Activated T-cell treated with anti-CD3 and anti-CD28 coated beads, Interleukin-2, amount 50 U/mL, for 72 hours (primary cell): ENCODE measurements at regions not wholly inside any gene's neighbourhood (a gene's known extent, or its start where the extent isn't known, plus 50 kb on each side); places are given as distances from the start of the nearest gene placed in this dataset.
"Not testable (repeated sequence)": the region's sequence is repeated elsewhere in the genome, so short reads cannot be mapped to it uniquely, and the experiment has no call there.

Experiments
- ATAC-seq, 2 donors: fragments of 150-1000 bp; cut with Tn5 transposase; replicated peaks in 1 of 2; 2 replicates each; pipeline ENCODE4 v1.10.0; 2021; ENCODE audit warnings: moderate library complexity in 2 of 2, mild to moderate bottlenecking in 1 of 2
- DNase-seq, 2 donors: peaks; one replicate each; pipeline ENCODE4 v3.0.0; 2021 to 2022; ENCODE audit warnings: mixed read lengths in 1 of 2
- H3K27ac Mint-ChIP-seq: one replicate; pipeline ENCODE4 v1.8.0; 2022; ENCODE audit warnings: mild to moderate bottlenecking, moderate library complexity, mixed read lengths
- H3K27me3 Mint-ChIP-seq: one replicate; pipeline ENCODE4 v1.8.0; 2022; ENCODE audit warnings: low read depth, mixed read lengths
- H3K36me3 Mint-ChIP-seq, 2 donors: one replicate each; pipeline ENCODE4 v1.8.0; 2022; ENCODE audit warnings: mixed read lengths in 2 of 2, mild to moderate bottlenecking in 1 of 2; ENCODE audit not compliant: insufficient read depth in 2 of 2
- H3K4me1 Mint-ChIP-seq: one replicate; pipeline ENCODE4 v1.8.0; 2022; ENCODE audit warnings: low read depth, mixed read lengths
- H3K4me3 Mint-ChIP-seq, 2 donors: one replicate each; pipeline ENCODE4 v1.8.0; 2022; ENCODE audit warnings: mild to moderate bottlenecking in 2 of 2, mixed read lengths in 2 of 2, moderate library complexity in 2 of 2
- H3K9me3 Mint-ChIP-seq, 2 donors: one replicate each; pipeline ENCODE4 v1.8.0; 2022; ENCODE audit warnings: mixed read lengths in 2 of 2

DNA sequence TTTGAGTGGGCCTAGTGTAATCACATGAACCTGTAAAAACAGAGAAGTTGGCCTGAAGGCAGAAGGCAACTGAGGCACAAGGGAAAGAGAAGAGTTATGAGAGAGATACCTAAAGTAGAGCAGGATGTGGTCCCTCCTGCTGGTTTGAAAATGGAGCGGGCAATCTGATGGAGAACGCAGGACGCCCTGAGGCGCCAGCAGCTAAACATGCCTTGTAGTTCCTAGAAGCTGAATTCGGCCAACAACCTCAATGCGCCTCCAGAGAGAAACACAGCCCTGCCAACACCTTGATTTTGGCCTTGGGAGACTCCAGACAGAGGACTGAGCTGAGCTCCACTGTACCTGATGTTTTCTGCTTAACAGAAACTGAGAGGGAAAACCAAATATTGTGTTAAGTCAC, 469.9 kb downstream of the SOCS6 start:
- DNase-seq (no peak), ATAC-seq (no peak)
- Mint-ChIP-seq H3K4me1 (no peaks in the 10 kb centered on the region), H3K27ac (no peak overlapping the region), H3K4me3 (no peak overlapping the region), H3K9me3 (peaks cover 4 to 7% of the 10 kb centered on the region in 2 donors), H3K36me3 (peaks cover 0 to 2% of the 10 kb centered on the region in 2 donors), H3K27me3 (no peaks in the 10 kb centered on the region)

DNA sequence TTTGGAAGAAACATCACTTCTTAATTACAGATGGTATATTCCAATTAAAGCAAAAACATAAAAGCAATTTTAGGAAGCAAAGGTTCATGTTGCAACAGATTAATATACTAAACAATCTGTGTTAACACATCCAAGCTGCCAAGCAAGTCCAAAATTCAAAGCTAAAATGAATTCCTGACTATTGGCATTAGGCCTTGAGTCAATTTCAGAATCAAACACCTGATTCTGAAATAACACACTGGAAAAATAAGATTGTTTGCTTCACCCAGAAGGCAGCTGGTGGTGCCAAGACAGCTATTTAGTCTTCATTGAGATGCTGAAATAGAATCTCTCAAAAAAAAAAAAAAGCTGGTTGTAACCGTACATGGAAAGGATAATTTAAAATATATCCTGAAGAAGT, 465.6 kb downstream of the SOCS6 start:
- peaks cover 4 to 12% of the 10 kb centered on the region in 2 donors for H3K9me3 Mint-ChIP-seq
- no peak for DNase-seq
- H3K4me1 Mint-ChIP-seq, result no peaks in the 10 kb centered on the region
- no peaks in the 10 kb centered on the region for H3K27me3 Mint-ChIP-seq
- H3K36me3 Mint-ChIP-seq, result peaks cover 0 to 9% of the 10 kb centered on the region in 2 donors
- no peak for ATAC-seq
- H3K4me3 Mint-ChIP-seq, result no peak overlapping the region
- H3K27ac Mint-ChIP-seq, result no peak overlapping the region

DNA sequence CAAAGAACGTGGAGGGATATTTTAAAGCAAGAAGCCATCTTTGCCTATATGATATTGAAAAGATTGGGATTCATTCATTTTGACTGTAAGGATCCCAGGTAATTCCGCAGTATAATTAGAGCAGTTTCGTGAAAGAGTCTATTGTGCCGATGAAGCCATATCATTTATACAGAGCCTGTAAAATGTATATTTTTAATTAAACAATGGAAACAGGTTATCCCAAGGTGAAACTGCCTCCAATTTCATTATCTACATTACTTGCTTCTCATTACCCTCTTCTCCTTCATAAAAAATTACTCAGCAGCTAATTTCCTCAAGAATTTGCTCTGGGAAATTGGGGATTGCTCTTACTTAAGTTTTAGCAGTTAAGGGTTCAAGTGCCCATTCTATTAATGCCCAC, 444.1 kb downstream of the SOCS6 start:
- H3K4me1 Mint-ChIP-seq, result no peaks in the 10 kb centered on the region
- no peak overlapping the region for H3K4me3 Mint-ChIP-seq
- no peak for ATAC-seq
- no peak for DNase-seq
- no peaks in the 10 kb centered on the region for H3K27me3 Mint-ChIP-seq
- H3K27ac Mint-ChIP-seq, result no peak overlapping the region
- H3K36me3 Mint-ChIP-seq, result peaks cover 1 to 3% of the 10 kb centered on the region in 2 donors
- peaks cover 1 to 5% of the 10 kb centered on the region in 2 donors for H3K9me3 Mint-ChIP-seq

DNA sequence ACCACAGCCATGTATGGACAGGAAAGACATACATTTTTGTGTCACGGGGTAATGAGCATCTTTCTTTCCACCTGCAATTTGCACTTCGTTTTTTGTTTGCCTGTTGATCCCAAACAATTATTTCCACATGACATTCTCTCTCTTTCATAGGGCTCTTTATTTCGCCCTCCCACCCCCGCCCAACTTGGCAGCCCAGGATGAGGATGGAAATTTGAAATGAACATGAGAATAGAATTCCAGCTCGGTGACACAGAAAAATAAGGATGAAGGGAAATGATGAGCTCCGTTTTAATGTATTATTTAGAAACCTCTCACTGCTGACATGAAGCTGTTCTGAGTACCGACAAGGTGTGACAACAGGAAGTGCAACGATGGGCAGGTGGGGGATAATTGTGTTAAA, 443.3 kb downstream of the SOCS6 start:
- ATAC-seq (no peak), DNase-seq (no peak)
- no peaks in the 10 kb centered on the region for H3K4me1 Mint-ChIP-seq
- H3K36me3 Mint-ChIP-seq, result peaks cover 1 to 3% of the 10 kb centered on the region in 2 donors
- no peaks in the 10 kb centered on the region for H3K27me3 Mint-ChIP-seq
- H3K9me3 Mint-ChIP-seq, result peaks cover 1 to 5% of the 10 kb centered on the region in 2 donors
- H3K4me3 Mint-ChIP-seq, result no peak overlapping the region
- H3K27ac Mint-ChIP-seq, result no peak overlapping the region

DNA sequence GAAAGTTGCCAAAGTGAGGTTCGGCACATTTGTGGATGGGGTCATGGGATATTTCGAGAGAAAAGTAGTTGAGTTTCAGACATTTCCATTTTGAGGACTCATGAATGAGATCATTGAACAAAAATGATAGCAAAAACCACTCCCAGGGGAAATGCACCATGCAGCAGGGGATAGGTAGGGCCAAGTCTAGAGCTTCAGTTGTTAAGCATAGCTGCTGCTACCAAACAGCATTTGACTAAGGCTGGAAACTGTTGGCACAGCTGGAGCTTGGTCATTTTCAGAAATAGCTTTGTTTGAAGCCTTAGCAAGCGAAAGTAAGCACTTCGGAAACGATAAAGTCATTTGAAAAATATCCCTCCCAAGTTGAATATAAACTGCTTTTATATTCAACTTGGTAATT, 431.8 kb downstream of the SOCS6 start:
- peaks cover 0 to 3% of the 10 kb centered on the region in 2 donors for H3K36me3 Mint-ChIP-seq
- DNase-seq (no peak), ATAC-seq (no peak)
- peaks cover 5 to 7% of the 10 kb centered on the region in 2 donors for H3K9me3 Mint-ChIP-seq
- no peaks in the 10 kb centered on the region for H3K27me3 Mint-ChIP-seq
- no peak overlapping the region for H3K27ac Mint-ChIP-seq
- H3K4me3 Mint-ChIP-seq, result no peak overlapping the region
- no peaks in the 10 kb centered on the region for H3K4me1 Mint-ChIP-seq

DNA sequence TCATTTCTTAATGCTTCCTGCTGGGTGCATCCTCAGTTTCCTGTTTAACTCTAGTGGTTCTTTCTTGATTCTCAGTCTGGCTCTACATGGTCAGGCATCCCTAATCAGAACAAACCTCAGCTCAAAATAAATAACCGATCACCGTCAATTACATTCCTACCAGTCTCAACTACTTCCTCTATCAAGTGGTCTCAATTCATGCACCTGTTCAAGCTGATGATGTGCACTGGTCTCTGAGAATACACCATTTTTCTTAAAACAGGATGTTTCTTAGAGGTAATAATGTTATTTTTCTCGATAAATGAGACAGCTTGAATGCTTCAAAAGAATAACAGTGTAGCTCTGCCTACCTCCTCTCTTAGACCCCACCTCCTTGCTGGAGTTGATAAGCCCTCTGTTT, 420.9 kb downstream of the SOCS6 start:
- no peak for ATAC-seq
- peaks cover 14% of the 10 kb centered on the region for H3K4me1 Mint-ChIP-seq

DNA sequence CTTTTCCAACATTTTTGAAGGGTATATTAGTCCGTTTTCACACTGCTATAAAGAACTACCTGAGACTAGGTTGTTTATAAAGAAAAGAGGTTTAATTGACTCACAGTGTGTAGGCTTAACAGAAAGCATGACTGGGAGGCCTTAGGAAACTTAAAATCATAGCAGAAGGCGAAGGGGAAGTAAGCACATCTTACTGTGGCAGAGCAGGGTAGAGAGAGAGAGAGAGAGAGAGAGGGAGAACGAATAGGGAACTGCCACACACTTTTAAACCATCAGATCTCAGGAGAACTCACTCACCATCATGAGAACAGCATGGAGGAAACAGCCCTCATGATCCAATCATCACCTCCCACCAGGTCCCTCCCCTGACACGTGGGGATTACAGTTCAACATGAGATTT, 420.3 kb downstream of the SOCS6 start:
- Mint-ChIP-seq H3K4me3 (no peak overlapping the region), H3K9me3 (peaks cover 13 to 16% of the 10 kb centered on the region in 2 donors), H3K4me1 (peaks cover 14% of the 10 kb centered on the region), H3K36me3 (peaks cover 6 to 8% of the 10 kb centered on the region in 2 donors), H3K27ac (no peak overlapping the region), H3K27me3 (no peaks in the 10 kb centered on the region)
- ATAC-seq, result no peak
- DNase-seq, result no peak

More for the DNA sequence above, 420.9 kb downstream of the SOCS6 start:
- Mint-ChIP-seq H3K4me3 (no peak overlapping the region), H3K27ac (no peak overlapping the region), H3K27me3 (no peaks in the 10 kb centered on the region), H3K9me3 (peaks cover 13 to 16% of the 10 kb centered on the region in 2 donors), H3K36me3 (peaks cover 6 to 8% of the 10 kb centered on the region in 2 donors)
- no peak for DNase-seq

DNA sequence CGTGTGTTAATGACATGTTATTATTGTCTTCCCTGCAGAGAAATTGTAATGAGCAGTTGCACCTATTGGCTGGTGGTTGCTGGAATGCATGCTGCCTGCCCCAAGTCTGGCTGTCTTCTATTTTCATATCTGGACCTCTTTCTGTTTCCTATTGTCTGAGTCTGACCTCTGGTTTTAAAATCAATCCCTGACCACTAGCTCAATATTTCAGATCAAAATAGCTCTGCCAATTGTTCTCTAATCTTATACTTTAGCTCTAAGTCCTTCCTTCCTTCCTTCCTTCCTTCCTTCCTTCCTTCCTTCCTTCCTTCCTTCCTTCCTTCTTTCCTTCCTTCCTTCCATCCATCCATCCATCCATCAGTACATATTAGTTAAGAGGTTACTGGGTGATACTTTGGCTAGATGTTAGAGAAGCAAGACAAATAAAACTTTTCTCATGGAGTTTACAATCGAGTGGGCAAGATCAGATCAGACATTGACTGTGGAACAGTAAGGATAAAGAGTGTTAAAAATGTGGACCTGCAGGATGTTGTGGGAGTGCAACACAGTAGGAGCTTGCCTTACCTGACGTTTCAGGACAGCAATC, 417.1 kb downstream of the SOCS6 start:
- no peak for DNase-seq
- ATAC-seq, result no peak
- peaks cover 14% of the 10 kb centered on the region for H3K4me1 Mint-ChIP-seq
- H3K4me3 Mint-ChIP-seq, result no peak overlapping the region
- H3K36me3 Mint-ChIP-seq, result peaks cover 4 to 5% of the 10 kb centered on the region in 2 donors
- peaks cover 7 to 9% of the 10 kb centered on the region in 2 donors for H3K9me3 Mint-ChIP-seq
- no peak overlapping the region for H3K27ac Mint-ChIP-seq
- no peaks in the 10 kb centered on the region for H3K27me3 Mint-ChIP-seq

DNA sequence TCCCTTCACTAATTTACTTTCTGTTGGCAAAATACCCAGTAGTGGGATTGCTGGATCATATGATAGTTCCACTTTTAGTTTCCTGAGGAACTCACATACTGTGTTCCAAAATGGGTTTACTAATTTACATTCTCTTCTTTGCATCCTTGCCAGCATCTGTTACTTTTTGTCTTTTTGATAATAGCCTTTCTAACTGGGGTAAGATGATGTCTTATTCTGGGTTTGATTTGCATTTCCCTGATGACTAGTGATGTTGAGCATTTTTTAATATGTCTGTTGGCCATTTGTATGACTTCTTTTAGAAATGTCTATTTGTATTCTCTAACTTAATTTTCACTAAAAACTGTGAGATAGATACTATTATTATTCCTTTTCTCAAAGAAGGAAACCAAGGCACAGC, 411.7 kb downstream of the SOCS6 start:
- Mint-ChIP-seq H3K4me1 (no peaks in the 10 kb centered on the region), H3K9me3 (peaks cover 6 to 11% of the 10 kb centered on the region in 2 donors), H3K36me3 (peaks cover 6% of the 10 kb centered on the region in 2 donors), H3K4me3 (no peak overlapping the region), H3K27ac (no peak overlapping the region), H3K27me3 (no peaks in the 10 kb centered on the region)
- no peak for ATAC-seq
- DNase-seq, result no peak

DNA sequence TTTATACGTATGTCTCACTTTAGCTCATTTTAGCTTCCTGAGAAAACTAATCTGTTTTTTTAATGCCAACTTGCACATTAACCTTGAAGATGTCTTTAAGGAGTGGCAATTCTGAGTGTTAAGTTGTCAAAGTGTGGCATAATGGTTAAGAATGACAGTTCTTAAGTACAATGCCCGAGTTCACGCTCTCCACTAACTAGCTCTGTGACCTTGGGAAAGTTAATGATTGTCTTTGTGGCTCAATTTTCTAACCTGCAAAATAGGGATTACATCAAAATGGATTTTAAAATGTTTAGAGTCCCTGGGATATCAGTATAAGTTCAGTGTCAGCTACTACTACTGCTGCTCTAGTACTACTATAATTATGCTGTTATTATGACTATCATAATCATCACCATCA, 409.7 kb downstream of the SOCS6 start:
- Mint-ChIP-seq H3K4me1 (no peaks in the 10 kb centered on the region), H3K27ac (no peak overlapping the region), H3K36me3 (peaks cover 6% of the 10 kb centered on the region in 2 donors), H3K4me3 (no peak overlapping the region), H3K27me3 (no peaks in the 10 kb centered on the region), H3K9me3 (peaks cover 6 to 11% of the 10 kb centered on the region in 2 donors)
- ATAC-seq (no peak), DNase-seq (no peak)

DNA sequence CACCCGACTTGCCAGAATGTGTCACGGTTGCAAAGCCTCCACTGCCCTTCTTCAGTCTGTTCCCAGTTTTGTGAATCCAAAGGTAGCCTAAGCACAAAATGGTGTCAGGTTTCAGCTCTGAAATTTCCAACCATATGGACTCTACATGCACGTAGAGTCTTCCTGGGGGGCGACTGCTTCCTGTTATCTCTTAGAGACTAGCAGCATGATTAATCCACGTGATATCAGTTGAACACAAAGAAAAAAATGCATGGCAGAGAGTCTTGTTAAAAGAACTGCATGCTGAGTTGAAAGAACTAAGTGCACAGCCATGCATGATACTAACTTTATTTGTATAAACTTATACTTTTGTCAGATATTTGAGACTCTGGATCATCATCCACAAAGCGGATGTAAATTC, 404.4 kb downstream of the SOCS6 start:
- H3K9me3 Mint-ChIP-seq, result peaks cover 8 to 9% of the 10 kb centered on the region in 2 donors
- no peaks in the 10 kb centered on the region for H3K4me1 Mint-ChIP-seq
- no peak overlapping the region for H3K4me3 Mint-ChIP-seq
- no peak for DNase-seq
- no peak for ATAC-seq
- H3K27ac Mint-ChIP-seq, result no peak overlapping the region
- H3K27me3 Mint-ChIP-seq, result no peaks in the 10 kb centered on the region
- H3K36me3 Mint-ChIP-seq, result peaks cover 3 to 6% of the 10 kb centered on the region in 2 donors

DNA sequence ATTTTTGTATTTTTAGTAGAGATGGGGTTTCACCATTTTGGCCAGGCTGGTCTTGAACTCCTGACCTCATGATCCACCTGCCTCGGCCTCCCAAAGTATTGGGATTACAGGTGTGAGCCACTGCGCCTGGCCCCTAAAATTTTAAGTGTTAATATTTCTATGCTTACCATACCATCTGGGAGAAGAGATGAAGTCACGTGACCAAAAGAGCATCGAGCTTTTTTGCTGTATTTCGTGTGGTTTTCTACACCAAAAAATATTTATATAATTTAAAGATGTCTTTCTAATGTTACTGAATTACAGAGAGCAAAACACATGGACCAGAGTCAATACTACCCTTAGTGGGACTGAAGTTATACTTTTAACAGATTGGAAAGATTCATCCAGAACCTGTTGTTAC, 400.9 kb downstream of the SOCS6 start:
- H3K36me3 Mint-ChIP-seq, ATAC-seq, DNase-seq, H3K9me3 Mint-ChIP-seq, H3K4me1 Mint-ChIP-seq, H3K27me3 Mint-ChIP-seq, H3K27ac Mint-ChIP-seq, H3K4me3 Mint-ChIP-seq: not testable (repeated sequence)

DNA sequence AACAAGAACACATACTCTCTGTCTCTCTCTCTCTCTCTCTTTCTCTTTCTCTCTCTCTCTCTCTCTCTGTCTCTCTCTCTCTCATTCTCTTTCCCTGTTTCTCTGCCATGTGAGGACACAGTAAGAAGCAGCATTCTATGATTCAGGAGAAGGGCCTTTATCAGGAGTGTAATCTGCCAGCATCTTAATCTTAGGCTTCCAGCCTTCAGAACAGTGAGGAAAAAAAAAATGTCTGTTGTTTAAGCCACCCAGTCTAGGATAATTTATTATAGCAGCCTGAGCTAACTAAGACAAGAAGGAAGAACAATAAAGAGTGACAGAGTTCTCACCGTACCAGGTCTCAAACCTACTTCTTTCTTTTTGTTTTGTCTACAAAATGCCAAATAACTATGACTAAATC, 399.4 kb downstream of the SOCS6 start:
- Mint-ChIP-seq H3K4me1 (peaks cover 12% of the 10 kb centered on the region), H3K27ac (peak overlapping the region; percentile 16), H3K4me3 (peak overlapping the region in 1 of 2 donors; percentile 10)

DNA sequence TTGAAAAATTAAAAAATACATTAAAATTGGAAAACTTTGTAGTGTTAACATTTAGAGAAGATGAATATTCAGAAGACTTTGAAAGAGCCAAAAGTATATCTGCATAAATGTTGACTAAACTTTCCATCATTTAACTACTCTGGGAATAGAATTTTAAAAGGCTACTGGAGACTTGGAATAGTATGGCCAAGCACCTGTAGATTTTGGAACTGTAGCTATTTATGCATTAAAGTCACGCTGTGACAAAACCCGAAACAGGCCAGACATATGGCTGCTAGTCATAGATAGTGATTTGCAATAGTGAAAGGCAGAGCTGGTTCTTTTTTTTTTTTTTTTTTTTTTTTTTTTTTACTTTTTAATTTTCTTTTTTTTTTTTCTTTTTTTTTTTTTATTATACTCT, 396.0 kb downstream of the SOCS6 start:
- H3K4me1 Mint-ChIP-seq, result peaks cover 17% of the 10 kb centered on the region
- ATAC-seq (no peak), DNase-seq (no peak)
- no peaks in the 10 kb centered on the region for H3K27me3 Mint-ChIP-seq
- no peaks in the 10 kb centered on the region for H3K9me3 Mint-ChIP-seq
- no peak overlapping the region for H3K4me3 Mint-ChIP-seq
- H3K27ac Mint-ChIP-seq, result no peak overlapping the region
- H3K36me3 Mint-ChIP-seq, result peaks cover 3% of the 10 kb centered on the region in 2 donors

More for the DNA sequence above, 399.4 kb downstream of the SOCS6 start:
- Mint-ChIP-seq H3K36me3 (peaks cover 1 to 3% of the 10 kb centered on the region in 2 donors), H3K9me3 (peaks cover 2 to 6% of the 10 kb centered on the region in 2 donors), H3K27me3 (no peaks in the 10 kb centered on the region)
- DNase-seq, result no peak
- no peak for ATAC-seq
